ENCODE measurements at regions not wholly inside any gene's neighbourhood (a gene's known extent, or its start where the extent isn't known, plus 50 kb on each side); places are given as distances from the start of the nearest gene placed in this dataset.
A peak's percentile ranks its signal among the peaks of the same experiment; 100 is the strongest.

GRCh38 chr3:83934192-83935021, 1024.4 kb upstream of the CADM2 start:
- TF ChIP-seq ESRRG (CRISPR knock-in tag; IDR thresholded peaks at IDR 0.05), result no peak
- no peak for TF ChIP-seq PPARA (CRISPR knock-in tag; IDR thresholded peaks at IDR 0.05; ENCODE audit: borderline replicate concordance)
- no peak for TF ChIP-seq GLIS3 (CRISPR knock-in tag; IDR thresholded peaks at IDR 0.05)
- no peak for TF ChIP-seq CSDC2 (CRISPR knock-in tag; IDR thresholded peaks at IDR 0.05)
- no peak for TF ChIP-seq ZNF8 (CRISPR knock-in tag; IDR thresholded peaks at IDR 0.05)
- TF ChIP-seq BACH2 (CRISPR knock-in tag; IDR thresholded peaks at IDR 0.05; ENCODE audit: borderline replicate concordance), result no peak
- TF ChIP-seq ZFP30 (CRISPR knock-in tag; IDR thresholded peaks at IDR 0.05), result no peak
- no peak for TF ChIP-seq ZNF70 (CRISPR knock-in tag; IDR thresholded peaks at IDR 0.05)
- no peak for TF ChIP-seq PATZ1 (CRISPR knock-in tag; IDR thresholded peaks at IDR 0.05; ENCODE audit: borderline replicate concordance)
- TF ChIP-seq POU6F1 (CRISPR knock-in tag; IDR thresholded peaks at IDR 0.05; ENCODE audit: borderline replicate concordance, low read depth), result no peak
- no peak for TF ChIP-seq ARNTL (CRISPR knock-in tag; IDR thresholded peaks at IDR 0.05; ENCODE audit: borderline replicate concordance, low read depth)
- peak; percentile 69 for ATAC-seq

- ATAC-seq, result no peak
- TF ChIP-seq CSRNP3 (CRISPR knock-in tag; IDR thresholded peaks at IDR 0.05), result no peak
- TF ChIP-seq RARB (CRISPR knock-in tag; IDR thresholded peaks at IDR 0.05), result no peak
- TF ChIP-seq BACH2 (CRISPR knock-in tag; IDR thresholded peaks at IDR 0.05; ENCODE audit: borderline replicate concordance), result no peak
- no peak for TF ChIP-seq TOX (CRISPR knock-in tag; IDR thresholded peaks at IDR 0.05; ENCODE audit: borderline replicate concordance)
- no peak for TF ChIP-seq ISL1 (CRISPR knock-in tag; IDR thresholded peaks at IDR 0.05)
- no peak for TF ChIP-seq ZFP3 (CRISPR knock-in tag; IDR thresholded peaks at IDR 0.05)
- no peak for TF ChIP-seq TCF4 (CRISPR knock-in tag; IDR thresholded peaks at IDR 0.05; ENCODE audit: borderline replicate concordance)
- no peak for TF ChIP-seq ZNF565 (CRISPR knock-in tag; conservative IDR thresholded peaks at IDR 0.05; ENCODE audit: low read depth)
- no peak for TF ChIP-seq TSHZ2 (CRISPR knock-in tag; IDR thresholded peaks at IDR 0.05)
- no peak for TF ChIP-seq OSR1 (CRISPR knock-in tag; IDR thresholded peaks at IDR 0.05)
- TF ChIP-seq ZFP30 (CRISPR knock-in tag; IDR thresholded peaks at IDR 0.05), result no peak
- no peak for TF ChIP-seq GLIS3 (CRISPR knock-in tag; IDR thresholded peaks at IDR 0.05)
- no peak for TF ChIP-seq SNAI2 (CRISPR knock-in tag; IDR thresholded peaks at IDR 0.05)
- TF ChIP-seq ZNF8 (CRISPR knock-in tag; IDR thresholded peaks at IDR 0.05), result no peak
- no peak for TF ChIP-seq PATZ1 (CRISPR knock-in tag; IDR thresholded peaks at IDR 0.05; ENCODE audit: borderline replicate concordance)
These were observed 1020.3 kb upstream of the CADM2 start for GRCh38 chr3:83938491-83938890.
